K562 (cell line): ENCODE measurements at regions not wholly inside any gene's neighbourhood (a gene's known extent, or its start where the extent isn't known, plus 50 kb on each side); places are given as distances from the start of the nearest gene placed in this dataset.

ENCODE experiments used
- ATAC-seq: fragments of 200-7000 bp; cut with Tn5 transposase; 3 replicates; pipeline ENCODE4 v1.9.1; 2020; ENCODE audit warnings: moderate library complexity
- BruUV-seq: library from RNA; stranded (reverse); fragments of 400-500 nt; replicated peaks from 2 replicates; lab custom pipeline; 2021; lab: Mats Ljungman, UMichigan
- CTCF ChIA-PET: fragments of 300-600 bp; formaldehyde crosslinking; extraction: SDS; loops from one replicate; lab custom pipeline; 2021; ENCODE audit warnings: low intra/inter-chr PET ratio; lab: Yijun Ruan, JAX
- POLR2A ChIA-PET: fragments of 300-600, 350-650 bp; sonication (Branson Sonifier 250); formaldehyde crosslinking; extraction: SDS; loops from one replicate; lab custom pipeline; 2021; ENCODE audit warnings: antibody characterized with exemption, inconsistent platforms; lab: Yijun Ruan, JAX
- DNase-seq, 4 experiments: peaks; one replicate each; pipeline versions ENCODE4 v3.0.0 to v3.0.0-alpha.2; 2011 to 2018; ENCODE audit warnings: low spot score in 3 of 4, mixed read lengths in 3 of 4; ENCODE audit errors: extremely low read depth in 1 of 4
- FAIRE-seq: peaks from 2 replicates; lab custom pipeline; 2011; peaks lifted over from hg19 to GRCh38; lab: Jason Lieb, UNC
- H2AFZ ChIP-seq: 2 replicates; pipeline ENCODE4 v1.6.0; 2011; ENCODE audit warnings: low read depth, low read length, control low read depth, inconsistent platforms
- H3K27ac ChIP-seq: fragments of 200-600 bp; 3 replicates; pipeline ENCODE4 v1.8.0; 2011; ENCODE audit warnings: low read depth, mild to moderate bottlenecking, control low read depth, inconsistent platforms, low read length, moderate library complexity, mixed read lengths; ENCODE audit errors: extremely low read depth
- H3K27me3 ChIP-seq, 2 experiments: fragments of 300-600 bp in 1 of 2; 2 replicates in 1 of 2; 3 replicates in 1 of 2; pipeline versions ENCODE4 v1.6.0 to v1.8.0; 2011; ENCODE audit warnings: inconsistent platforms in 2 of 2, low read length in 2 of 2, mild to moderate bottlenecking in 1 of 2, mixed read lengths in 1 of 2, moderate library complexity in 1 of 2; ENCODE audit not compliant: control insufficient read depth in 2 of 2, insufficient read depth in 2 of 2
- H3K36me3 ChIP-seq: fragments of 300-600 bp; 3 replicates; pipeline ENCODE4 v1.8.0; 2011; ENCODE audit warnings: mild to moderate bottlenecking, low read length, inconsistent platforms; ENCODE audit not compliant: control insufficient read depth, insufficient read depth
- H3K4me1 ChIP-seq, 2 experiments: fragments of 200-600 bp in 1 of 2; replicated peaks in 1 of 2; 2 replicates in 1 of 2; 3 replicates in 1 of 2; pipeline versions ENCODE4 v1.5.1 to v1.8.0; 2011; ENCODE audit warnings: inconsistent platforms in 2 of 2, low read length in 2 of 2, mild to moderate bottlenecking in 1 of 2, mixed read lengths in 1 of 2, moderate library complexity in 1 of 2; ENCODE audit not compliant: control insufficient read depth in 2 of 2, insufficient read depth in 2 of 2
- H3K4me2 ChIP-seq: 2 replicates; pipeline ENCODE4 v1.6.1; 2011; ENCODE audit warnings: low read length, control low read depth, inconsistent platforms, mixed read lengths; ENCODE audit not compliant: insufficient read depth
- H3K4me3 ChIP-seq: fragments of 200-600 bp; sonication (generic), shearing (Covaris generic); 2 replicates; pipeline ENCODE4 v1.5.1; 2016; ENCODE audit warnings: control low read depth, inconsistent platforms
- H3K79me2 ChIP-seq: fragments of 200-600 bp; 3 replicates; pipeline ENCODE4 v1.8.0; 2011; ENCODE audit warnings: low read length, inconsistent platforms; ENCODE audit not compliant: control insufficient read depth, insufficient read depth
- H3K9ac ChIP-seq, 2 experiments: 2 replicates each; pipeline versions ENCODE4 v1.6.0 to v1.6.1; 2011; ENCODE audit warnings: low read depth in 2 of 2, low read length in 2 of 2, control low read depth in 1 of 2, inconsistent platforms in 1 of 2, mild to moderate bottlenecking in 1 of 2, mixed read lengths in 1 of 2; ENCODE audit not compliant: insufficient read depth in 1 of 2
- H3K9me1 ChIP-seq: one replicate; pipeline ENCODE4 v1.6.0; 2011; ENCODE audit warnings: inconsistent platforms, mild to moderate bottlenecking, low read length, moderate library complexity; ENCODE audit not compliant: control insufficient read depth, insufficient read depth
- H3K9me3 ChIP-seq: replicated peaks from 2 replicates; pipeline ENCODE4 v1.5.1; 2011; ENCODE audit warnings: low read depth, low read length, inconsistent platforms; ENCODE audit not compliant: control insufficient read depth, insufficient read depth
- H4K20me1 ChIP-seq: replicated peaks from 2 replicates; pipeline ENCODE4 v1.6.1; 2011; ENCODE audit warnings: low read length, inconsistent platforms, mixed read lengths; ENCODE audit not compliant: control insufficient read depth, insufficient read depth
- CGGBP1 ChIP-seq: fragments of 250-450 bp; sonication (Bioruptor Pico); IDR thresholded peaks from 2 replicates; pipeline ENCODE4 v1.9.0; 2021; ENCODE audit warnings: mild to moderate bottlenecking
- E2F4 ChIP-seq: sonication (generic); formaldehyde crosslinking; IDR thresholded peaks from 2 replicates; pipeline ENCODE4 v1.8.0; 2022; ENCODE audit warnings: mild to moderate bottlenecking, low read depth, missing genetic modification reagents
- FOSL1 ChIP-seq: fragments of 200-800 bp; sonication (Bioruptor generic); conservative IDR thresholded peaks from 2 replicates; pipeline ENCODE4 v1.6.1; 2016; ENCODE audit warnings: missing genetic modification characterization, missing compliant biosample characterization
- PHB2 ChIP-seq: fragments of 450-650 bp; IDR thresholded peaks from 2 replicates; pipeline ENCODE4 v1.6.1; 2017; ENCODE audit warnings: low read depth
- SETDB1 ChIP-seq: IDR thresholded peaks from one replicate; pipeline ENCODE4 v1.6.1; 2012; ENCODE audit warnings: low read length, control low read depth, inconsistent platforms
- SMARCE1 ChIP-seq: fragments of 450-650 bp; IDR thresholded peaks from 2 replicates; pipeline ENCODE4 v1.7.1; 2016; ENCODE audit warnings: mild to moderate bottlenecking
- TBP ChIP-seq: optimal IDR thresholded peaks from 2 replicates; pipeline ENCODE3; 2011; ENCODE audit warnings: low read depth, low read length, improper control_type of control experiment
- XRCC4 ChIP-seq: IDR thresholded peaks from one replicate; pipeline ENCODE4 v1.6.1; 2011; ENCODE audit not compliant: insufficient read depth, insufficient read length; ENCODE audit errors: extremely low read depth
- ZHX1 ChIP-seq: fragments of 150-350 bp; conservative IDR thresholded peaks from 2 replicates; pipeline ENCODE4 v1.6.1; 2014; ENCODE audit warnings: low read length
- ZNF174 ChIP-seq: fragments of 250-450 bp; sonication (Bioruptor Pico); IDR thresholded peaks from 2 replicates; pipeline ENCODE4 v1.4.0; 2020; ENCODE audit warnings: mild to moderate bottlenecking
- ZNF232 ChIP-seq: sonication (generic); formaldehyde crosslinking; IDR thresholded peaks from 2 replicates; pipeline ENCODE4 v1.8.0; 2022; ENCODE audit warnings: mild to moderate bottlenecking, missing genetic modification reagents
- ZNF407 ChIP-seq: fragments of 450-650 bp; IDR thresholded peaks from 2 replicates; pipeline ENCODE4 v1.6.1; 2016; ENCODE audit warnings: low read depth
- WGBS: fragments of 100-300 bp; shearing (Covaris generic); methylation state at CpG from one replicate; pipeline ENCODE4 v1.1.6; 2016; ENCODE audit warnings: low coverage, mixed read lengths; ENCODE audit not compliant: insufficient coverage; ENCODE audit errors: missing lambda C conversion rate; 5-methylcytosine and 5-hydroxymethylcytosine counted together
- in situ Hi-C: fragments of 300-500 bp; cut with MboI; formaldehyde crosslinking; loops from 4 replicates; pipeline ENCODE4 v1.15.0; 2018; ENCODE audit warnings: inconsistent platforms, mixed read lengths
- intact Hi-C: fragments of 100-400 bp; cut with micrococcal nuclease; formaldehyde crosslinking; loops from 2 replicates; pipeline ENCODE4 v1.14.2; 2022

GRCh38 chr5:167571824-167572223 lies 719.6 kb upstream of the WWC1 start:
- H3K4me2 ChIP-seq: no peak overlapping the region
- no peak overlapping the region for H3K4me3 ChIP-seq
- in situ Hi-C loops (no loop called here), intact Hi-C loops (no loop called here)
- H4K20me1 ChIP-seq: no peaks in the 10 kb centered on the region
- no peak overlapping the region for H2AFZ ChIP-seq
- no peak for FAIRE-seq
- ChIA-PET CTCF (no interaction called here), POLR2A (interaction anchor here (0.6 kb wide), 1 partner anchor 151 kb away, joined by 5 read pairs; no protein-coding TSS in a partner anchor)
- ATAC-seq: no peak
- no peak for DNase-seq
- H3K27ac ChIP-seq: no peak overlapping the region
- H3K27me3 ChIP-seq: no peaks in the 10 kb centered on the region
- no peaks in the 10 kb centered on the region for H3K9me3 ChIP-seq
- no peak overlapping the region for H3K9ac ChIP-seq
- H3K9me1 ChIP-seq: no peaks in the 10 kb centered on the region
- BruUV-seq: no TSS peak
- no peaks in the 10 kb centered on the region for H3K4me1 ChIP-seq
- no peaks in the 10 kb centered on the region for H3K79me2 ChIP-seq
- WGBS: 0% methylated on average over 3 of the region's 3 CpGs
- no peaks in the 10 kb centered on the region for H3K36me3 ChIP-seq
- no peak for TF ChIP-seq SETDB1
- TF ChIP-seq SMARCE1: no peak
- TF ChIP-seq TBP: no peak
- no peak for TF ChIP-seq ZHX1
- TF ChIP-seq PHB2: no peak
- no peak for TF ChIP-seq XRCC4
- no peak for TF ChIP-seq ZNF232
- TF ChIP-seq FOSL1 (tag): no peak
- TF ChIP-seq ZNF407: no peak
- no peak for TF ChIP-seq CGGBP1 (CRISPR knock-in tag)
- no peak for TF ChIP-seq E2F4 (CRISPR knock-in tag)
- TF ChIP-seq ZNF174 (CRISPR knock-in tag): no peak
